ENCODE measurements at regions not wholly inside any gene's neighbourhood (a gene's known extent, or its start where the extent isn't known, plus 50 kb on each side); places are given as distances from the start of the nearest gene placed in this dataset.

DNA sequence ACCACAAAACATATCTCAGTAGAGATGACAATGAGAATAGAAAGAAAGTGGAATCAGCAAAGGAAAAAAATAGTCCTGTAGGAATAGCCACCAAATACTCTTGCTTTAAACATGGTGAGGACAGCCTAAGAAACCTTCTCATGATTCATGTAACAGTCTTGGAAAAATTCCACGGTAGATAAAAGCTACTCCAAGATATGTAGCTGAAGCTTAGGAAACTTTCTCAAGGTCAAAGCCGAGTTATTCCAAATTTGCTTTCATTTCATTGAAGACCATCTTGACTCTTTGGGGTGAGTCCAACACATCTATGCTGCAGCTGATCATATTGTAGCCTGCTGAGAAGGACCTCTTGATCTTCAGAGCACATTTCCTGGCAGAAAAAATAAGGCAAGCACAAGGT, 157.6 kb downstream of the PAH start:
- TF ChIP-seq YY1 (IDR thresholded peaks at IDR 0.05; ENCODE audit: insufficient read depth, insufficient read length) = no peak
- no peak for TF ChIP-seq SUZ12 (IDR thresholded peaks at IDR 0.05; ENCODE audit: extremely low read depth, insufficient read depth, insufficient read length)
